ENCODE measurements at regions not wholly inside any gene's neighbourhood (a gene's known extent, or its start where the extent isn't known, plus 50 kb on each side); places are given as distances from the start of the nearest gene placed in this dataset.

GRCh38 chr1:57791497-57791896 is 367.6 kb upstream of the DAB1 start:
- DNase-seq = no peak

- DNase-seq = no peak
Observed at GRCh38 chr1:57789936-57790335, 366.1 kb upstream of the DAB1 start.

- DNase-seq = no peak
Observed at GRCh38 chr1:57788313-57788712, 364.5 kb upstream of the DAB1 start.

- DNase-seq = no peak
Observed at GRCh38 chr1:57784356-57784755, 360.5 kb upstream of the DAB1 start.

GRCh38 chr1:57782357-57782756 is 358.5 kb upstream of the DAB1 start:
- DNase-seq = no peak

- DNase-seq = no peak
Observed at GRCh38 chr1:57772580-57773195, 348.8 kb upstream of the DAB1 start.

GRCh38 chr1:57770772-57771171 is 346.9 kb upstream of the DAB1 start:
- DNase-seq = peak in 1 of 4 experiments; percentile 2

- no peak for DNase-seq
Observed at GRCh38 chr1:57770236-57770635, 346.4 kb upstream of the DAB1 start.

- no peak for DNase-seq
Observed at GRCh38 chr1:57761628-57762027, 337.8 kb upstream of the DAB1 start.

- DNase-seq = no peak
Observed at GRCh38 chr1:57752843-57753242, 329.0 kb upstream of the DAB1 start.

- DNase-seq = no peak
Observed at GRCh38 chr1:57748719-57749118, 324.9 kb upstream of the DAB1 start.

GRCh38 chr1:57747818-57748217 is 324.0 kb upstream of the DAB1 start:
- no peak for DNase-seq

- DNase-seq = no peak
Observed at GRCh38 chr1:57741521-57741920, 317.7 kb upstream of the DAB1 start.

- no peak for DNase-seq
Observed at GRCh38 chr1:57736940-57737339, 313.1 kb upstream of the DAB1 start.

GRCh38 chr1:57729181-57729580 is 305.3 kb upstream of the DAB1 start:
- DNase-seq = no peak

GRCh38 chr1:57727121-57727520 is 303.3 kb upstream of the DAB1 start:
- DNase-seq = no peak

- DNase-seq = no peak
Observed at GRCh38 chr1:57725318-57725717, 301.5 kb upstream of the DAB1 start.

GRCh38 chr1:57724535-57724934 is 300.7 kb upstream of the DAB1 start:
- DNase-seq = no peak

GRCh38 chr1:57722285-57722978 is 298.6 kb upstream of the DAB1 start:
- DNase-seq = no peak

GRCh38 chr1:57721001-57721400 is 297.1 kb upstream of the DAB1 start:
- no peak for DNase-seq

- peak in 1 of 4 experiments; percentile 1 for DNase-seq
Observed at GRCh38 chr1:57719274-57719673, 295.4 kb upstream of the DAB1 start.

- DNase-seq = no peak
Observed at GRCh38 chr1:57713501-57713900, 289.6 kb upstream of the DAB1 start.

- DNase-seq = no peak
Observed at GRCh38 chr1:57712846-57713245, 289.0 kb upstream of the DAB1 start.

GRCh38 chr1:57711326-57711725 is 287.5 kb upstream of the DAB1 start:
- no peak for DNase-seq

- DNase-seq = no peak
Observed at GRCh38 chr1:57707631-57708030, 283.8 kb upstream of the DAB1 start.
